IPS DF 19.7 (cell line): ENCODE measurements at regions not wholly inside any gene's neighbourhood (a gene's known extent, or its start where the extent isn't known, plus 50 kb on each side); places are given as distances from the start of the nearest gene placed in this dataset.

Source experiments
- DNase-seq: peaks from one replicate; pipeline ENCODE4 v3.0.0-alpha.2; 2013; ENCODE audit warnings: low read depth, low spot score

DNA sequence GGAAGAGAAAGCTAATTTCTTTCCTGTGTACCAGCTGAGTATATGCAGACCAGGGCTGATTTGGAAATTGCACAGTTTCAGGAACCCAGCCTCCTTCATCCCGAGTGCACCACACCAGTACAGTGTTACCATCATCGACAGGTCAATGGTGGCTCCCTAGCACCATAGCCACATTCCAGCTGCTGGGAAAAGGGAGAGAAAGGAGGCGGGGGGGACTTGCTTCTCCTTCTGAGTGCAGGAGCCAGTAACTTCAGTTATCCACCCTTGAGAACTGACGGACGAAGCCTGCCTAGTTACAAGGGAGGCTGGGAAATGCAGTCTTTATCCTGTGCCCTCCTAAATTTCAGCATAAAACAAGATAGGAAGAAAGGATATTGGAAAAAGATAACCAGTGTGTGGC lies 129.7 kb upstream of the PRICKLE2 start:
- no peak for DNase-seq

DNA sequence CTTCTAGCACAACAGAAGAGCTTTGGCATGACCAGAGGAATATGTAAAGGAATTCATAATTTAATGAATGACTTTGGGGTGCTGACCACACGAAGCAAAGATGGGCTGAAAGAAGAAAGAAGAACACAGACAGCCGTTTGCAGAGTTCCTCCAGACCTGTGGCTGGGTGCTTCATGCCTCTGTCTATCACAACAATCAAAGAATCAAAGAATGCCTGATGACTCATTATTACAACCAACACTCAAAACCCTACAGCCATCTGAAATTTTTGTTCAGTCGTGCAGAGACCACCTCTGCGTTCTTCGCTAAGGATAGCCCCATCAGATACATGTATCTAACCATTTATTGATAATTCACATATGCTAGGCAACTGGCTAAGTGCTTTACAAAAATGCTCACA lies 129.0 kb upstream of the PRICKLE2 start:
- no peak for DNase-seq

DNA sequence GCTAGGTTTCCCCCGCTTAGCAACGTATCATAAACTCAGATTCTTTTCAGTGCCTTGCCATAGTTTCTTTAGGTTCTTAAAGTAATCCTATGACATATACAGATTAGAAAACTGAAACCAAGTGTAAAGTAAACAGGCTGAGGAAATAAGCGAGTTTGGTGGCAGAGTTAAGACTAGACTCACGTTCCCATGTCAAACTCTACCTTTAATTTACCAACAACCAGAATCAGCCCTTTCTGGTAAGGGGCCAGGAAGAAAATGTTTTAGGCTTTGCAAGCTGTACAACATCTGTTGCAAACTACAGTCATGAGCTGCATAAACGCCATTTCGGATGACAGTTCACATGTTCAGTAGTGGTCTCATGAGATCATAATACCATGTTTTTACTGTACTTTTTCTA lies 128.0 kb upstream of the PRICKLE2 start:
- DNase-seq: no peak

DNA sequence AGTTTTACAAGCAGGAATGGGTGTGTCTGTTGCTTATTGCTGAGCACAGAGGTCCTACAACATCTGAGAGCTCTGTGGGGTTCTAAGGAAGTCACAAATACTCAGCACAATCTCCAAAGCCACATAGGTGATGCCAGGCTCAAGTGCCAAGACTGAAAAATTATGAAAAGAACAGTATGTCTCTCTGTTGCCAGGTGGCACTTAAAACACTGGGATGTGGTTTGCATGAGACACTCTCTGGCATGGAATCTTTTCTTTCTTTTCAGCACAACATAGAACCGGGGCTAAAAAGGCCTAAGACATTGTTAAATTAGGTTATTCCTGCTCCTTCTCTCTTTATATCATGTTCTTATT lies 127.3 kb upstream of the PRICKLE2 start:
- no peak for DNase-seq

DNA sequence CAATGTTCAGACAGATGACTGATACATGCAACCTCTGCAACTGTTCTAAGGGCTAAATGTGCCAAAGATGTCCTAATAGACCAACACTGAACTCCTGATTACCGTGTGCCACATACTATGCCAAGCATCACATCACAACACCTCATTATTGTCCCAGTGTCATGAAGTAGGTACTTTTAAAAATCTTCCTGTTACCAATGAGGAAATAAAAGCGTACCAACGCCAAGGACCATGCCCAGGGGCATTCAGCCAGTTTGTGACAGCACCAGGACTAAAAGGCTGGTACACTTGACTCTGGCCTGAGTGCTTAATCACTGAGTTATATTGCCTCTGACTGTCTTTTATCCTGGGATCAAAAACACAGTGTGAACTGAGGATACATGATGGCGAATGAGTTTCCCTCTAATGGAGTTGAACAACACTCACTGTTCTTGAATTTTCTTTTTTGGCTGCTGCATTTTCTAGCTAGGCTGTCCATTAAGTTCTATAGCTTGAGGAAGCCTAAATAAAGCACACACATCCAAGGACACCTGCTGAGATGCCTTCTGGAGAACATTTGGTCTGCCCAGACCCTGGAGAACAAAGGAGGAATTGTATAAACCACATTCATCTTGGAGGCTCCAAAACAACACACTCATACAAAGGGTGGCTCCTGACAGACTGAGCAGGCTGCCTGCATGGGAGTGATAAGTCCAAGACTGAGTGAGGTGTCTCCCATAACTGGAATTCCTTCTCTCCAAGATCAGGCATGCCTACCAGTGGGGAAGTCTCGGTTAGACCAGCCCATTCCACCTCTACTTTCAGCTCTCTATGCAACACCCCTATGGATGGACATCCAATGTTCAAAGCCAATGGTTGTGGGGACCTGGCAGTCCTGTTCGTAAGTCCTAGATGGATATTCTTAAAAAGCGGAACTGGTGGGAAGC lies 126.7 kb upstream of the PRICKLE2 start:
- no peak for DNase-seq

DNA sequence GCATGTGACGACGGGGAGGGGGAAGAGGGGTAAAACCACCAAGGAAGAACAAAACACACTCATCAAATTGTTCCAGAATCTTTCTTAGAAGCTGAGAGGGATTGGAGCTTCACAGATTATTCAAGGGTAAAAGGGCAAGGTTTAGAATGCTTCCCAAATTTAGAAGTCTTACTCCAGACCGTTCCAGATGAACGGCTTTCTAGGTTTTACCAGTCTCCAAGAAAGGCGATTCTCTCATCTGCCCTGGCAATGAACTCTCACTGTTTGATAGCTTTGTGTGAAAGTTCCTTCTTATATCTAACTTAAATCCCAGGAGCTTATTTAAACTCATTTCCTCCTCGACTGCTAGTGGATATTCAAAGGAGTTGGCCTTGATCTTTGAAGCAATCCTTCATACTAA lies 124.3 kb upstream of the PRICKLE2 start:
- DNase-seq: no peak

DNA sequence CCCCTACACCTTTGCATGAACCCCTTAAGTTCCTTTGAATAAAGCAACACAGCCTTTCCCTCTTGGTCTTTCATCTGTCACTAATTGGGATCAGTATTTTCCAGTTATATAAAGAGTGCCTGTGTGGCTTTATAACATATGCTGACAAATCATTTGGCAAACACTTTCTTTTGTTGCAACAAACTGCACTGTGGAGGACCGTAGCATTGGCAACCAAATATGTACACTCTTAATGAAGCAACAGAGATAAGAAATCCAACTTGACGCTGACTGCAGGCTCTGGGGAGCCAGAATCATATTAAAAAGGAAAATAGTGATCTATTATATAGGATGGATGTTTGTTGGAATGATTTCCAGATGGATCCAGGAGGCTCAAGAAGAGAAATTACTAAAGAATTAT lies 120.1 kb upstream of the PRICKLE2 start:
- DNase-seq: no peak

DNA sequence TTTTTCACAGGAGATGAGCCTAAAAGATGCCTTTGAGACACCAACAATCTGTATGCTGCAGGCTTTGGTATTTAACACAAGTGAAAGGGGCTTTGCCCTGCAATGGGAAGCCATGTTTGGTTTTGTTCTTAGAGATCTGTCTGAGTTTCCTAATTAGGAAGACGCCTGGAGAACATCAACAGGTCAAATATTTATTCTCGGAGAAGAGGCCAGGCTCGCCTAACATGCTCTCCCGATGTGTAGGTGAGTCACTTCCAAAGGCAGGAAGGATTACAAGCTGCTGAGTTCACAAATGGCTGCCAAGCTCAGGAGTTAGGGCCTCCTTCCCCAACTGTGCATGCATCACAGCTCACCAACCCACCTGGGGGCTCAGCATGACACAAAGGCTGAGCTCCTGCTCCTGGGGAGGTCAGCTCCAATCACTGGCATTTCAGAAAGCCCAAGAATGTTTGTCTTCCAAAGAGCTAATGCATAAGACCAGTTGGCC lies 119.5 kb upstream of the PRICKLE2 start:
- peak; percentile 82 for DNase-seq

DNA sequence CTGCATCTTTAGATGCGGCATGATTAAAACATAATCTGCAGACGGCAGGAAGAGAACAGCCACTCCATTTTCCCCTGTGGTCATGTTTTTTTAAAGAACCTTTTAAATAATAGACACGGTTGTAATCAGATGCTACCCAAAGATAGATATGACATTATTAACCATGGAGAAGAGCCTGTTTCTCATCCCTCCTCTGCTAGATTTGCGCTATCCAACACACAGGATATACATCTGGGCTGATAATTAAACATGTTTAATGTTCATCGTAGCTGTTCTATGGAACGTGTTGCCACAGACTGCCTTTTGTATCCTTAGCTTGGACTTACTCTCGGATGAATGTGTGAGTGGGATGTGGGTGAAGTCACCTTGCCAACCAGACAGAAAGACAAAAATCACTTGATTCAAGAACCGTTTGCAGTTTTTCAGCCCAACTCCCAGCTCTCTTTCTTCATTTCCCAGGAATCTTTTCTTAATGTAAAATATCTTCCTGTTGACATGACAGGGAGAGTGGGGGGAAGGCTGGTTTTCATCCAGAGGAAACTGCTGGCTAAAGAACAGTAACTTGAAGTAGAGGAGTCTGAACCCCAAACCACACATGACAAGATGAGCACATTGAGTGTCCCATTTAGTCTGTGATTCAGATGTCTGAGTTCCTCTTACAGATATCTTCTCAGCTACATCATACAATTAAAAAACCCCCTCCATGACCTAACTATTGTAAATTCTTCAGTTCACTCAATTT lies 118.6 kb upstream of the PRICKLE2 start:
- DNase-seq: no peak

DNA sequence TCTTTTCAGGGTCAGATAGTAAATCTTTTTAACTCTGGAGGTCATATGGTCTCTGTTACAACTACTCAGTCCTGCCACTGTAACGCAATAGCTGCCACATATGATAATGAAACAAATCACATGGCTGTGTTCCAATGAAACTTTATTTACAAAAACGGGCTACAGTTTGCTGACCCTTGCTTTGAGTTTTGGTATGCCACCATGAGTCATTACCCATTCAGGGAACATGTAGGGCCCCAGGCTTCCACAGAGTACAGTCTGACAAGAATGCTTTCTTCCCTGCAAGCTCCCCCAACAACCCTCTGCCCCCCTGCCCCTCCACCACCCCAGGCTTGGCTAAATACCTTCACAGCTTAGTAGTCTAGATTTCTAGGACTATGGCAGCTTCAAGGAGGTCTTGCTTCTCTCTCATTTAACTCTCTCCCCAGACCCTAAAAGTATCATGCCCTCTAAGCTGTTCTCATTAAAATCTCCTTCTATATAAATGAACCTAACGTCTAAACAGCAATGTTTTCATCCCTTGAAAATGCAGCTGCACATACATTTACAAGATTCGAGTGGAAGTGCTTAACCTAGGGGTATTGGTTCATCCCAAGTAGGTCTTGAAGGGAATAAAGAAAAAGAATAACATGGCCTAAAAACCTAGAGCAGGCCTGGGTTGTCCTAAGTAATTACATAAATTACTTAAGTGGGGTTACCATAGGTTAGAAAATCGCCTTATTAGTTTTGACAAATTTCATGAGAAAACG lies 117.8 kb upstream of the PRICKLE2 start:
- no peak for DNase-seq

DNA sequence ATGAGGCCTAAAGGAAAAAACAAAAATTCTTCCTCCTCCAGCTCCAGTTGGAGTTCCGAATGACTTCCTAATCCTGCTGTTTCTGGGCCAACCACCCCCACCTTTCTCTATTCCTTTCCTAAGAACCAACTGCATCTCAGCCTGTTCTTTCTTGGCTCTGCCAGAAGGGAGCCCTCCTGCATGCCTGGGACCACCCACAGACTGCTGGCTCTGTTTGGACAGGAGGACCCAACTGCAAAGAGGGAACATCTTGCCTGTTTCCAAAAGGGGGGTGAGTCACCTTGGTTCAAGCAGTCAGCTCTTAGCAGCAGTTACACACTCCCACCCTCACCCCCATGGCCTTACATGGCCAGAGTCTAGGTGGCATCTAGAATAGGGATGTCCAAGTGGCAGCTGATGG lies 116.0 kb upstream of the PRICKLE2 start:
- no peak for DNase-seq

DNA sequence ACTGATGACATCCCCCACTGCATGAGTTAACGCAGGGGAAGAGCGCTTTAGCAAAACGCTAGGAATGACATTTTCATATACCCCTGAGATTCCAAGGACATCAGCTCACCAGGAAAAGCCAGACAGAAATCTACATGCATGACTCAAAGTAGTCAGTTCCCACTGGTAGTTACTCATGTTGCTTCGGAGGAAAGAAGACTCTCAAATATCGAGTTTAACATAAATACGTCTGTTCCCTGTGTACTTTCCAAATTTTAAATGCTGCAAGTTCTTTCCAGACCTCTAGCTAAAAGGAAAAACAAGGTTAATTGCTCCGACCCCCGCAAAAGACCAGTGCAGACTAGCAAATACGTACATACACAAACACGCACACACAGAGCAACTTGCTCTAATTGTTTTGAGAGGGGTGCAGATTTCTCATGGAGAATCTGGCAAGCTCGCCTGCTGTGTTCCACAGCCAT lies 115.4 kb upstream of the PRICKLE2 start:
- no peak for DNase-seq

DNA sequence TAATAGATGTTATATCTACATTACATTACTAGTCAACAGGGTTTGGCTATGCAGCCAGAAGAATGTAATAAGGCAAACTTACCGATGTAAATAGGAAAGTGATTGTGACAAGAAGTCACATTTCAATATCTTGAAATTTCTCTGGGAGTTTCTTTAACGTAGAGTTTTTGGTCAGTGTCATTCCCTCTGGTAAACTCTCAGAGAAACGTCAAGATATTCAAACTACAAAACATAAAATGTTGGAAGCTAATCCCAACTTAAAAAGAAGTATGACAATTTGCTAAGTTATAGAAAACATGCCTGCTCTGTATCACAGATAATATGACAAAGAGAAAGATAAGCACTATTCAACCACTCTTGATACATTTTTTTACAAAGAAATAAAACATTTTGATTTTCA lies 111.2 kb upstream of the PRICKLE2 start:
- no peak for DNase-seq

DNA sequence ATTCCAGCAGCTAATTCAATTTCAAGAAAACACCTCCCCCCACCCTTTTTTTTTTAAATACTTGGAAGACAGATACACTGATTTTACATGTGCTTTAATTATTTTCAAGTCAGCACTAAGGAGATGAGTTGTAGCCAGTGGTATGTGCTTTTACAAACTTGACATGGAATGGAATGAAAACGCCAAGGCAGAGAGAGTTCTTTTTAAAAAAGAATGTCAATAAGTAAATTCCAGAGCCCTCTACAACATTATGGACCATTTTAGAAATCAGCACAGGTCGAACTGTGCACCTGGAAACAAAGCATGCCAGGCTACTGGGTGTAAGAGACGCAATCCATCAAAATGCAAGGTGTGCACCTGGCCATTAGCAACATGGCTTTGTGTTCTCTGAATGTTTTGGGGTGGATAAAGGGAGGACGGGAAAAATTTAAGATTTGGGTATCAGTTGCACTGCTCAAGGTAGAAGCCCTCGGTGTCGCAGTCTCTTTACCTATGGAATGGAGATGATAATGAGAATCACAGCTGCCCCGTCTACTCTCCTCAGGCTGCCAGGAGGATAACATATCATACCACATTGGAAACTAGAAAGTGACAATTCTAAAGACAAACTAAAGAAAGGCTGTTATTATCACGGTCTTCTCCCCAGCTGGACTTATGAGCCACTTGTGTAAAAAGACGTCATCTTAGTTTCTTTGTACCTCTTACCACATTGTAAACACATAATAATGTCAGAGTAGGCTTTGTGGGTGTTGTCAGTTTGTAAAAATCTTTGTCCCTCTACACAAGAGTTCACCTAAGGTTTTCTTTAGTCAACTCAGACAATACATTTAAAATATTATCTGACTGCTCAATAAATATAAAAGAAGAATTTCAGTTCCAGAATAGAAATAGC lies 107.4 kb upstream of the PRICKLE2 start:
- no peak for DNase-seq

DNA sequence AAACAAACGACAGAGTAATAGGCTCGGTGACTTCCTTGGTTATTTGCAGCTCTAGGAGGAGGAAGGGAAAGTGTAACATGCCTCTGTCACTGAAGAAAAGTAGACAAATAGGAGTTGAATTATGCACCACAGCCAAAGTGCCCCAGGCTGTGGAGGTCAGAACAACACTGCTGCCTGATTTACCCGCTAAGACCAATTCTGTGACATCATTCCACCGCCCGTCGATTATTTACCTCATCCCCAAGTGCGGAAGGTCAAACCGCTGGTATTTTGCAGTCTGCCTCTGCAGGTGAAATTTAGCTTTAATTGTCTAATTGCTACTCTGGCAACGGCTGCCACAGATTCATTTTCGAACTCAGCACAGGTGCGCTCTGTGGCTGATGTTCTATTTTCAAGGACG lies 106.3 kb upstream of the PRICKLE2 start:
- no peak for DNase-seq

DNA sequence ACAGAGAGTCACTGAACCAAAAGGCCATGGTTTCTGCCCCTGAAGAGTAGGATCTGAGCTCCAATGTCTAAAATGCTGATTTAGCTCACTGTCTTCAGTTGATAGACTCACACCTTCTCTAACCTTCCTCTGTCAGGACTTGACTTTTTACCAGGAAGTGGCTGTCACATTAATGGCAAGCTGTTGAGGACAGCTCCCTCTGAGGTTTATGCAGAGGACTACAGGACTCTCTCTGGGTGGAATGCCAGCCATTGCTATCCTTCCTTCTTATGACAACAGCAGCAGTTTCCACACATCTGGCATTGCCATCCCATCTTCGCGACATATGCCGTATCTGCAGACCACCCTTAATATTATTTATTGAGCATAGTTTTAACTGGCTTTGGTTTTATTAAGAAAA lies 103.8 kb upstream of the PRICKLE2 start:
- DNase-seq: no peak

DNA sequence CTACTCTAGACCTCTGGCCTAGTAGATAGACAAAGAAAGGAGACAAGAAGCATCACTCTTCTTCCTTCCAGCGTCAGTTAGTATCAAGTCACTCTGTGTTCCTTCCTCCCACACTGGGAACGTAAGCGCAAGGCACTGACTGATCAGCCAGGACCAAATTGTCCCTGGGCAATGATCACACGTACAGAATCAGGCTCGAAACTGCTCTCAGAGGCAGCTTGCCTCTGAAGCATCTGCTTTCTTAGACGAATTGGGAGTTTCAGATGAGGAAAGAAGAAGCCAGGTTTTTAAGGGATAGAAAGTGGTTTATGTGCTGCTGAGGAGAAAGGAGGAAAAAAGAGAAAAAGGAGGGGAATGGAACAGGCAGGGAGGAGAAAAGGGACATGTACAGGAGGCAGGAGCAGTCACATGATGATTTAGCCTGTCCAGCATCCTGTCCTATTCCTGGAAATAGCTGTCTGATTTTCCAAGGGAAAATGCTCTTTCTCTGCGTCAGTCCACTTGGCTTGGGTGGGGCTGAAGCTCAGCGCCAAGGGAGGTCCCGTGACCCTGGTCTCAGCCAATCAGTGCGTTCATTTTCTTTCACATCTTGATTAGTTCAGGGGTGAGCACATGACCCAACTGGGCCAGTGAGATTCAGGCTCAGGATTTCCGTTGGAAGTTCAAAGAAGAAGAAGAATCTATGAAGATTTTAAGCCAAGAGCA lies 102.0 kb upstream of the PRICKLE2 start:
- DNase-seq: no peak

DNA sequence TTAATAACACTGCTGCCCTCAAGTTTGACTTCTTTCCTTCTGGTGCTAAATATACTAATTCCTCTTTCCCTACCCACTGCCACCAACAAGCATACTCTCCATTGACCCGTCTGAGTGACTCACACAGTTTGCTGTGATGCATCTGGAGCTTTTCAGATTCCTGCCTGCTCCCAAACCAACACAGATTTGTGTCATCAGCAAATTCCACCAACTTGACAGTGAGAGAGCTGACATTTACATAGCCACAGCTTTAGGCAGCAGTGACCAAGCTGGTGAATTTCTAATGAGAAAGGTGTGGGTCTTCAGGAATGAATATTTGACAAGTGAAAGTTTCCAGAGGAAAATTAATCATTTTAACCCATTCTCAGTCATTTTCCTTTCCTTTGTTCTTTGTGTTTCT lies 96.5 kb upstream of the PRICKLE2 start:
- DNase-seq: no peak

DNA sequence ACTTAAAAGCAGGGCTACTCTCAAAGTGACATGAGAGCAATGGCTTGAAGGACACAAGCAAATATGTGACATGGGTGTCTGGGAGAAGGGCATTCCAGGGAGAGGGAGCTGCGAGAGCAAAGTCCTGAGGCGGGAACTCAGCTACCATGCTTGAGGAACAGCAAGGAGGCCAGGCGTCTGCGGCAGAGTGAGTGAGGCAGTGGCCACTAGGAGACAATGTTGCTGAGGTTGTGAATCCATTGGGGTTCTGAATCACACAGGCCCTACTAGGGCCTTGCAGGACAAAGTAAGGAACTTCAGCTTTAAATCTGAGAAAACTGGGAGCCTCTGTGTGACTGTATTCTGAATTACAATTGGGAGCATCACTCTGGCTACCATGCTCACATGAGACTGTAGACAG lies 94.1 kb upstream of the PRICKLE2 start:
- DNase-seq: peak; percentile 61

DNA sequence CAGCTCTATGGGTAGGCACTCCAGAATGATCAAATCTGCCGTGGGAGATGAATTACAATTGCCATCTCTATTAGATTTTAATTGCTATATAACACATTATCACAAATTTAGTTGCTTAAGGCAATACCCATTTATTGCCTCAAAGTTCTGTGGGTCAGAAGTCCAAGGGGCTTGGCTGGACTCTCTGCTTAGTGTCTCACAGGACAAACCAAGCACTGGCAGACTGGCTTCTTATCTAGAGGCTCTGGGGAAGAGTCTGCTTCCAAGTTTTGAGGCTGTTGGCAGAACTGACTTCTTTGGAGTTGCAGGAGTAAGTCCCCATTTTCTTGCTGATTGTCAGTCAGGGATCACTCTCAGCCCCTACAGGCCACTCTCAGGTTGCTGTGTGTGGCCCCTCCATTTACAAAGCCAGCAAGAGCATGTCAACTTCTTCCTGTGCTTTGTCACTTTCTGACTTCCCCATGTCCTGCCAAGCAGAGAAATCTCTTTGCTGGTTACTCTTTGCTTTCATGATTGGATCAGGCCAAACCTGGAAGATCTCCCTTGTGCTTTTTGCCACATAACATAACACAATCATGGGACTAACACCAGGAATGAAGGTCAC lies 93.5 kb upstream of the PRICKLE2 start:
- no peak for DNase-seq
